ENCODE measurements at regions not wholly inside any gene's neighbourhood (a gene's known extent, or its start where the extent isn't known, plus 50 kb on each side); places are given as distances from the start of the nearest gene placed in this dataset.

- DNase-seq: no peak
Observed at GRCh38 chr22:49182416-49182815, 645.3 kb downstream of the BRD1 start.

DNA sequence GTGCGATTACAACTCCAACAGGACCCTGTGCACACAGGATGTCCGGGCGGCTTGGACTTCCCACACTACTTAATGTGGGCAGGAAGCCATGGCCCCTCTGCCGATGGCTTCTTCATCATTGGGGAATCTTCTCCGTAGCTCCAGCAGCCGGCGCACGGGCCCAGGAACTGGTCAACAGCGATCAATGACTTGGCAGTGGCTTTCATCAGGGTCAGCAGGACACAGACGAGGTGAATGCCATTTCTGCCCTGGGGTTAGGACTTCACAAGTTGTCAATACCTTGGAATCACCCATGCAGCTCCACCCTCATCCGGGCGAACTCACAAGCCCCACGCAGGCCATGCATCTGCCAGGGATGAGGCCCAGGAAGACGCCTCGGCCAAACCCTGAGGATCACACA, 645.7 kb downstream of the BRD1 start:
- DNase-seq: no peak

GRCh38 chr22:49181431-49181830, 646.2 kb downstream of the BRD1 start:
- no peak for DNase-seq

DNA sequence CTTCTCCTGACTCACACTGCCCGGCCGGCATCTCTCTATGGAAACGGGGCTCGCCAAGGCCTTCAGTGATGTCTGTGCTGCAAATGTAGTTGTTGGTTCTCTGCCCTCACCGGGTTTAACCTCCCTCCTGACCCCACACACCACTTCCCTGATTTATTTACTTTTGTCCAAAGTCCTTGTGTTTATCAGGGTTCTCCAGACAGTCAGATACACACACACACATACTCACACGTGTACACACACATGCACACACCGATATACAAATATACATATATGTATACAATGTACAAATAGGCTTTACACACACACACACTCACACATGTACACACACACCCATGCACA, 647.0 kb downstream of the BRD1 start:
- no peak for DNase-seq

- no peak for DNase-seq
Observed at GRCh38 chr22:49179886-49180682, 647.6 kb downstream of the BRD1 start.

DNA sequence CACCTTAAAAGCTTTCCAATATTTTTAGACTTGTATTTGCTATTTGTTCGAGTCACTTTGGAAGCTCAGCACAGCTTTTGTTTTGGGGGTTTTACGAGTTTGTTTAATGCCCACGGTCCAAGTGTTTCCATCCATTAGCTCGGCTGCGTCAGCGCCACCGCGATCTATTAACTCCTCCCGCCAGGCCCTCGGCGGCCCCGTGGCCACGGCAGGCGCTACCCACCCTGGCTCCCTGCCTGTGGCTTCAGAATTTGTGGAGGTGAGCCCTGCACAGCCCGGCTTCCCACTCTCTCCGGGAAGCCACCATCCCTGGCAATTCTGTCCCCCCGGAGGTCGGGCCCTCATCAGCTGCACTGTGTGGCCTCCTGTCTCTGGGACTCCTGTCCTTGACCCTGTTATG, 648.5 kb downstream of the BRD1 start:
- no peak for DNase-seq

GRCh38 chr22:49178246-49179005, 649.2 kb downstream of the BRD1 start:
- DNase-seq: no peak

DNA sequence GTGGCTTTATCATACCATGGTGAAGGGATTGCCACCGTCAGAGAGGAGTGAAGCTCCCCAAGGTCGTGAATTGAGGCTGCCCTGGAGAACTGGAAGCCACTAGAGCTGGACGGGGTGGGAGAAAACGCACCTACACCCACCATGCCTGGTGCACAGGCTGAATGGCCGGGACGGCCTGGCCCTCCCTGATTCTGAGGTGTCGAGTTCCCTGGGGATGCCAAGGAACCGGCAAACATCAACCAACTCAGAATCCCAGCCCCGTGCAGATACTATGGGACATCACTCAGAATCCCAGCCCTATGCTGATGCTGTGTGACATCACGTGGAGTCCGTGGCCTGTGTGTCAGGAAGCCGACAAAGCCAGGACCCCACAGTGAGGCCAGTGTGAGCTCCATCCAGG, 650.0 kb downstream of the BRD1 start:
- DNase-seq: no peak

- DNase-seq: no peak
Observed at GRCh38 chr22:49176956-49177355, 650.7 kb downstream of the BRD1 start.

DNA sequence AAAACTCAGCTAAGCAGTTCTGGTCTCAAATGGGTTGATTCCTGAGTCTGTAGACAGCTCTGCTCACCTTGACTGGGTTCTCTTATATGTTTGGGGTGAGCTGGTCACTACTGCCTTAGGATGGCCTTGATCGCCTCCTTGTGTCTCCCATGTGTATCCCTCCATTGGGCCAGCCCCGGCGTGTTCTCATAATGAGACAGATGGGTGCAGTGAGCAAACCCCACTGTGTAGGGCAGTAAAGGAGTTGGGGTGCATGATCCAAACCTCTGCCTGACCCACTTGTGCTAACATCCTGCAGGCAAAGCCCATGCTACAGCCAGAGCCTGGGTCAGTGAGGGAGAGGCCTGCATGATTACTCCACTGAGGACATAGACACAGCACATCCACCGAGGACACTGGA, 657.6 kb downstream of the BRD1 start:
- no peak for DNase-seq

GRCh38 chr22:49169074-49169744, 658.5 kb downstream of the BRD1 start:
- no peak for DNase-seq

DNA sequence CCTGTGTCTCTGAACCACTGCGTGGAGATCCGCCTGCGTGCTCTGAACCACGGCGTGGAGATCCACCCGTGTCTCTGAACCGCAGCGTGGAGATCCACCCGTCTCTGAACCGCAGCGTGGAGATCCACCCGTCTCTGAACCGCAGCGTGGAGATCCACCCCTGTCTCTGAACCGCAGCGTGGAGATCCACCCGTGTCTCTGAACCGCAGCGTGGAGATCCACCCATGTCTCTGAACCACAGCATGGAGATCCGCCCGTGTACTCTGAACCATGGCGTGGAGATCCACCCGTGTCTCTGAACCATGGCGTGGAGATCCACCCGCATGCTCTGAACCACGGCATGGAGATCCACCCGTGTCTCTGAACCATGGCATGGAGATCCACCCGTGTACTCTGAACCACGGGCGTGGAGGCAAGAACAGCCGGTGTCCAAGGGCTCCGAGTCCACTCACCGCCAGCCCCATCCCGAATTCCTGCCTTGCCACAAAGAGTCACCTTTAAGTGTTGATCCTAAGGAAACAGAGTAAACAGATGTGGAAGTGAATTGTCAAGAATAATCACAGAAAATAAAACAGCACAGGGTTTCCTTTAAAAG, 659.4 kb downstream of the BRD1 start:
- DNase-seq: no peak

- no peak for DNase-seq
Observed at GRCh38 chr22:49166746-49167145, 660.9 kb downstream of the BRD1 start.

- DNase-seq: no peak
Observed at GRCh38 chr22:49166211-49166610, 661.5 kb downstream of the BRD1 start.

DNA sequence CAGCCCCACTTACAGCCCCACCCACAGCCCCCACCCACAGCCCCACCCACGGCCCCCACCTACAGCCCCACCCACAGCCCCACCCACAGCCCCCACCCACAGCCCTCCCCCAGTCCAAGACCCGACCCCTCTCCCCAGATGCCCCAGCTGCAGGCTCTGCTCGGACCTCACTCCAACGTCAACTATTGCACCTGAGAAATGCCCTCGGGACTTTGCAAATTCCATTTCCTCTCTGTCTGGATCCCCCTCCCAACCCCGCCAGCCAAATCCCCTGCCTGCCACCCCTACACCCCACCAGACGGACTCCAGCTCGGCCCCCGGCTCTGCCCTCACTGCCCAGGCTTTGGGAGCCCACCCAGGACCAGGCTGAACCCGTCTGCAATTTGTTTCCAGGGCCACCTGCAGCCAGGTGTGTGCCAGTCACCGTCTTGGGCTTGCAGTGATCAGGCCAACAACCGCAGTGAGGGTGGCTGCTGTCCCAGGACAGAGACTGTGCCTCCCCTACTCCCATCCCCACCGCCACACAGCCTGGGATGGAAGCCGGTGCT, 662.8 kb downstream of the BRD1 start:
- DNase-seq: no peak

- DNase-seq: no peak
Observed at GRCh38 chr22:49163960-49164690, 663.5 kb downstream of the BRD1 start.

DNA sequence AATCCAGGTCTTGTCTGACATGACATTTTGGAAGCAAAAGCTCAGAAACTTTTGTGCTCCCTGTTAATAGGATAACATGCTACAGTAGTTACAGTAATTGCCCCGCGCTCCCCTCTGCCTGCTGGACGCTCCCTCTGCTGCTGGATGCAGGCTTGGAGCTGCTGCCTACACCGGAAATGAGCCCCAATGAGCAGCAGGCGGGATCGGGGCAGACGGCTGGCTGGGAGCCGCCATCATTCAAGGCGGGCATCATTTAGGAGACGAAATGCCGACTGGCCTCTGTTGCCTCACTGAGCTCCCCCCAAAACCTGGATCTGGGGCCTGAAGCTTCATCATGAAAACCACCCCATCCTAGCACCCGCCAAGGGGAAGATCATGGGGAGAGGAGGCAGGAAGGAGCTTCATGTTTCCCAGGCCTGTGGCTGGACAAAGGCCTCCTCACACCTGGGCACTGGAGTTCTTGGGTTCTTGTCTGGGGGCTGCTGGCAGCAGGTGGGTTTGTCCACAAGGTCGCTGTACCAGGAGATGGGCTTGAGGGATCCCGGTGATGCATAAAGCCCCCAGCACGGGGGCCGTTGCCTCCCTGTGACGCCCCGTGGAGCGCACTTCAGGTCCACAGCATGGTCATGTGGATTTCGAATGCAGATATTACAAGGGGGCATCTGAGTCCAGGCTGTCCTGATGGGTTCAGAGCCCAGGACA, 664.3 kb downstream of the BRD1 start:
- no peak for DNase-seq

GRCh38 chr22:49162841-49163240, 664.8 kb downstream of the BRD1 start:
- no peak for DNase-seq

- no peak for DNase-seq
Observed at GRCh38 chr22:49161002-49161850, 666.4 kb downstream of the BRD1 start.

DNA sequence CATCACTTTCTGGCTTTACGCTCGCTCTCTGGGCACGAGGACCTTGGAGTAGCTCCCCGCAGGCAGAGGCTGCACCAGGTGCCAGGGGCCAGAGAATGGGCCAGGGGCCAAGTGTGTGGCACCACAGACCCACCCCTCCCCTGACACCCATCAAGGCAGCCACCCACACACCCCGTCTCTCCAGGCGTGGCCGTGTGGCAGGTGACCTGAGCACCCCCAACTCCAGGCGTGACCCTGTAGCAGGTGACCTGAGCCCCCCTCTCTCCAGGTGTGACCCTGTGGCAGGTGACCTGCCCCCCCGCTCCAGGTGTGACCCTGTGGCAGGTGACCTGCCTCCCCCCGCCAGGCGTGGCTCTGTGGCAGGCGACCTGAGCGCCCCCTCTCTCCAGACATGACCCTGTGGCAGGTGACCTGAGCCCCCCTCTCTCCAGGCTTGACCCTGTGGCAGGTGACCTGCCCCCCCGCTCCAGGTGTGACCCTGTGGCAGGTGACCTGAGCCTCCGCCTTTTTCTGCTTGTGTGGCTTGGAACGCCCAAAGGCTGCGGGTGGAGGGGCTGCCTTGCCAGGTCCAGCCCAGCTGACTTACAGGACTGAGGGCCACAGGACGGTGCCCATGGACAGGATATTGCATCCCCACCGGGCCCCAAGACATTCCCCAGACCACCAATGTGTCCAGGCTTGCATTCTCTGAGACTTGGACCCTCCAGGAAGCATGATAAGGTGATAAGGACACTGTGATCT, 667.2 kb downstream of the BRD1 start:
- no peak for DNase-seq

All from NCI-H1417 treated with DMSO at 0.1 percent for 48 hours (cell line).